Activated T-cell treated with anti-CD3 and anti-CD28 coated beads, Interleukin-2, amount 50 U/mL, for 48 hours (primary cell): ENCODE measurements at regions not wholly inside any gene's neighbourhood (a gene's known extent, or its start where the extent isn't known, plus 50 kb on each side); places are given as distances from the start of the nearest gene placed in this dataset.
"Not testable (repeated sequence)": the region's sequence is repeated elsewhere in the genome, so short reads cannot be mapped to it uniquely, and the experiment has no call there.

Source experiments
- DNase-seq, 2 experiments: peaks; one replicate each; pipeline ENCODE4 v3.0.0-alpha.2; 2020

DNA sequence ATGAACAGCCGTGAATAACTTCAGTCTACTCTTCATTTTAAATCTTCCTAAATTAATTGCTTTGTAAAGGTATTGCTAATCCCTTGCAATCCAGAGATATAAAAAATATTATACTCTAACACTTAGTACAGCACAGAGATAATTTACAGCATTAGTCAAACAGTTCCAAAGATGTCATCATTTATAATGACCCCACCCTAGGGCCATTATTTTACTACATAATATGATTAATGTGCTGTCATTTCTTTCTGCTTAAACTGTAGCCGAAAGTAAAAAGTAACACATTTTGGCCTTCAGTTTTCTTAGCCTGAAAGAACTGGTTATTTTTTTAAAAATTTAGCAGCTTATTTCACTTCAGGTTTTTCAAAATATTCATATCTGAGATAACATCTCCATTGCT is 256.3 kb upstream of the RFC3 start:
- DNase-seq, result no peak

DNA sequence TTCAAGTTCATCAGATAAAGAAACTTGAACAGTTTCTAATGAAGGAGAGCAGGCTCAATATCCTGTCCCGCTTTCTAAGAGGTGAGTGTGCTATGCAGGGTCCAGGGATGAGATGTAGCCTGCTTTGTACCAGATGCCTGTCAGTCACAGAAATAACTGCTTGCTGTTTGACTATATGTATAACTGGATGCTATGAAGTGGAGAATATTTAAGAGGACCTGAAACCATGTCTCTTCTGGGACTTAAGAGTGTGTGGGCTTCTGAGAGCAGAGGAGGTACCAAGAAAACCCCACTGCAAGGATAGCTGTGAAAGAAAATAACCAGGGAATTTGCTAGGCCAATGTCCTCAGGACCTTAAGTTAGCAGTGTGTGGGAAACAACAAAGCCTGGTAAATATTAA is 246.3 kb upstream of the RFC3 start:
- DNase-seq, result no peak

DNA sequence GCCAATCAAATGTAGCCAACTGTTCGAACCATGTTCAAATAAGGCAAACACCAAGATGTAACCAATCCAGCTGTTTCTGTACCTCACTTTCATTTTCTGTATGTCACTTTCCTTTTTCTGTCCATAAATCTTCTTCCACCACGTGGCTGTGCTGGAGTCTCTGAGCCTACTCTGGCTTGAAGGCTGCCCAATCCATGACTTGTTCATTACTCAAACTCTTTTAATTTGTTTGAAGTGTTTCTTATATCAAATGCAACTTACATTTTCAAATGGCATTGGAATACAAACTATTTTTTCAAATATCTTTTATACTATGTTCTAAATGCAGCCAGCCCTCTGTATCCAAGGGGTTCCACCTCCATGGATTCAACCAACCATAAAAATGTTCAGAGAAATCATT is 245.6 kb upstream of the RFC3 start:
- not testable (repeated sequence) for DNase-seq

DNA sequence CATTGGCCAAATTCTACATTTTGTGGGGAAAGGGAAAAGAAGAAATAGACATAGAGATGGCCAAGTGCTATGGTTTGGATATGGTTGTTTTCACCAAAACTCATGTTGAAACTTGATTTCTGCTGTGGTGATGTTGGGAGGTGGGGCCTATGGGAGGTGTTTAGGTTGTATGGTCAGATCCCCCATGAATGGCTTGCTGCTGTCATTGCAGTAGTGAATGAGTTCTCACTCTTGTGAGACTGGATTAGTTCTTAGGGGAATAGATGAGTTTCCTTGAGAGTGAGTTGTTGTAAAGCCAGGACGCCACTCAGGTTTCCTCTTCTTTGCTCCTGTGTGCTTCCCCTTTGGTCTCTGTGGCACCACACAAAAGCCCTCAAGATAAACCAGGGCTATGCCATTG is 242.6 kb upstream of the RFC3 start:
- DNase-seq, result no peak

DNA sequence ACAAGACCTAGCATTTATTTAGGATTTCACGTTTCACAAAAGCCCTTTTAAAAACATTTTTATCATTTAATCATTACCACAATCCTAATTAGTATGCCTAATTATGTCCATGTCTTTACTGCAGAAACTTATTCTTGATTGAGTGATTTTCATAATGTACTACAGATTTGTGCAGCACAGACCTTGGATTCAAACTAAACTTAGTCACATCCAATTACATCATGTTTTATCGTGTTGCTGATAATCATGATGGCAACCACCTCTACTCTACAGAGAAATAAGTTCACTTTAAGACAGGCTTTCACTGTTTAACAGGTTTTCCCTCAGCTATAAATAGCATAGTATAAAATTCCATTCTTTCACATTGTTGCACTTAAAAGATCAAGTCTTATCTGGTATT is 240.9 kb upstream of the RFC3 start:
- DNase-seq, result no peak

DNA sequence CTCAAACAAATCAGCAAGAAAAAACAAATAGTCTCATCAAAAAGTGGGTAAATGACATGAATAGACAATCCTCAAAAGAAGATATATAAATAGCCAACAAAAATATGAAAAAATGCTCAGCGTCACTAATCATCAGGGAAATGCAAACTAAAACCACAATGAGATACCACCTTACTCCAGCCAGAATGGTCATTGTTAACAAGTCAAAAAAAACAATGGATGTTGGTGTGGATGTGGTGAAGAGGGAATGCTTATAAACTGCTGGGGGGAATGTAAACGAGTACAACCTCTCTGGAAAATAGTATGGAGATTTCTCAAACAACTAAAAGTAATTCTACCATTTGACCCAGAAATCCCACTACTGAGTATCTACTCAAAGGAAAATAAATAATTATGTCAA is 239.2 kb upstream of the RFC3 start:
- DNase-seq, result no peak

DNA sequence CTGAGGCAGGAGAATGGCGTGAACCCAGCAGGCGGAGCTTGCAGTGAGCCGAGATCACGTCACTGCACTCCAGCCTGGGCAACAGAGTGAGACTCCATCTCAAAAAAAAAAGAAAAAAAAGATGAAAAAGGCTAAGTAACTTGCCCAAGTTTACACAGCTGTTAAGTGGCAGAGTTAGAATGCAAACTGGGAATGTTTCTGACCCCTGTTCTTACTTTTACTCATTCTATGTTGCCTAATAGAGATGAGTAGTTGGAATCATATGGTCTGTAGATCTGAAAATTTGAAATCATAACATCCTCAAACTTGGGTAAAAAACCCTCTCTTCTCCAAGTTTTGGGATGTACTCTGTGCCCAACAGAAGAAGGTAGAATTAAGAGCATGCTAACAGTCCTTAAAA is 235.8 kb upstream of the RFC3 start:
- no peak for DNase-seq

DNA sequence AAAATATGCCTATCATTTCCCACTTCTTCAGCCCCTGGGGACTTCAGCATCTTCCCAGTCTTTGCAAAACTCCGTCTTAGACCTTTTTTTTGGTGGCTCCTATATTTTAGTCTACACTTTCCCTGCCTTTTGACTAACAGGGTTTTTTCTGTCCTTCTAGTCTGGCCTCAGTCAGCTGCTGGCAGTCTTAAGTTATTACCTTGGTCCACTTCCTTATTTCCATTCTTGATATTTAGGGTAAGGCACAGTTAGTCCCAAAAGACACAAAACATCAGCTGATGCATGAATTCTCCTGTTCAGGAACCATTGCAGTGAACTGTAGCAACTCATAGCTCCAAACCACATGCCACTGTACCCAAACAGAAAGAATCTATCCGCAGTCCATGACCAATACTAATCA is 234.6 kb upstream of the RFC3 start:
- DNase-seq, result no peak

DNA sequence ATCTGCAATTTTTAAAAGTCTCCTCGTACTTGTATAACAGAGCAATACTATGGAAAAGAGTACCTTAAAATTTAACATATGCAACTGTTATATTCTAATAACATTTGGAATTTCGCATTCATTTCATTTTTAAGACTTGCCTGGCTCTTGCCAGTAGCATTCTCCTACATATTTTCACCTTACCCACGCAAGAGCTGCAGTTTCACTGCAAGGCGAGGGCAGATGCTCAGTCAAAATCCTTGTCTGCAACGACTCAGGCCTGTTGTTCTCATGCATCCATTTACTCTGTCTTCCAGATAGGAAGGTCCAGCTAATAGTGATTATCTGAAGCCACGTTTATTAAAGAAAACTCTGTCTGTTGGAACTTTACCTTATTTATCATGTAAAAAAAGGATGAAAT is 227.0 kb upstream of the RFC3 start:
- DNase-seq, result no peak

DNA sequence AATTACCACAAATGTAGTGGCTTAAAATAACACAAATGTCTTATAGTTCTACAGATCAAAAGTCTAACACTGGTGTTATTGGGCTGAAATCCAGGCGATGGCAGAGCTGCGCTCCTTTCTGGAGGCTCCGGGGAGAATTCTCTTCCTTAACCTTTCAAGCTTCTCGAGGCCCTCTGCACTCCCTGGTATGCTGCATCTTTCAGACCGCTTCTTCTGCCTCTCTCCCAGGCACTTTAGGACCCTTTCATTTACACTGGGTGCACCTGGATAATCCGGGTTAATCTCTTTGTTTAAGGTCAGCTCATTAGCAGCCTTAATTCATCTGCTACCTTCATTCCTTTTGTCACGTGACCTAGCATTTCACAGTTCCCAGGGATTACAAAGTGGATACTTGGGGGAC is 211.3 kb upstream of the RFC3 start:
- no peak for DNase-seq

DNA sequence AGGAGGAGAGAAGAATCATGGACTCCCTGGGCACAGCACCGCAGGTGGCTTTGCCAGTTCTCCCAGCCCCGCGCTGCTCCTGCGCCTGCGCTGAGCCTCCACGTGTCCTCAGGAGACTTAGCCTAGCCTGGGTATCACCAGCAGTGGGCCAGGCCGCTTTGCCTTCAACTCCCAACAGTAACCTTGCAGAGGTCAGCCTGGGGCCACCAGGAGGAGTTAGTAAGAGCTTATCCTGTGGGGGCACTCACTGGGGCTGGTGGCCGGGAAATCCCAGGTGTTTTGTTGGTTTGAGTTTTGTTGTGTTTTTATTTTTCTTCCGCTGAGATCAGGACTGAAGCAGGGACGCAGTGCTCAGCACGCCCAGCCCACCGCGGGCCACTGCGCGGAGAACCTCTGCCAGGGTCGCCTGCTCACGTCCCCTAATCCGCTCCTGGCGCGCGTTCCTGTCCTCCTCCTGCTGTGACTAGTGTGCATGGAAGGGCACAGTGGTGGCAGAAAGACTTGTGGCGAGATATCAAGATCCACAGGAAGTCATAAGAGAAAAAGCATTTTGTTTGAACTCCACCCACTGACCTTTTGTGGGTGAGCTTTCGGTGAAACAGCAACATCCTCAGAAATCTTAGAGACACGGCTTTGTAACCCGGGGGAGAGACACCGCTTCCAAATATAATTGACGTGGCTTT is 207.4 kb upstream of the RFC3 start:
- DNase-seq, result peak; percentile 74 to 75

DNA sequence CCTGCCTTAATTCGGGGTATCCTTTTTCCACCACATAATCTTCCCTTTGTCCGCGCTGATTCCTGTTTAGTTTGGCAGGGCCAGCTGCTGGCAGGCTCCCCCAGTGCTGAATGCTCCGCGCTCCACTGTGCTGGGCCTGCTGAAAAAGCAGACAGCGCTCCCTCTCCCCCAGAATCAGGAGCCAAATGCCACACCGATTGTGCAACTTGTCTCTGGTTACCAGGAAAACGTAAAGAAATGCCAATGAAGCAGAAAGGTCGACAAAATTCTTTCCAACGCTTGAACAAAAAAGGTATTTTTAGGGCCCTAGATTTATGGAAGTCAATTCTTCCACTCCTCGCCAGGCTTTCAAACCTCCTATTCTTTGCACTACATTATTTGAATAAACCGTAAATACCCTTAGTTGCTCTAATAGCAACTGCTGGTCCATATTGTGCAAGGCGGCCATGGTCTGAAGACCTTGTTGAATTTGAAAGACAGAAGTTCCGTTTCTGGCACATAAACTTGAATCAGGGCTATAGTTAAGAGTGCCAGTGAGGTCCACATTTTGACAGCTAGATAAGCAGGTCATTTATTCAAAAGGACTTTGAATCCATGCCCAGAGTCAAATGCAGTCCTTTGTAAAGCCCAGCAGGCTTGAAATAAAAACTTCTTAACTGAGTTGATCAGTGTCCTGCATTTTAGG is 206.7 kb upstream of the RFC3 start:
- peak in 1 of 2 experiments; percentile 23 for DNase-seq

DNA sequence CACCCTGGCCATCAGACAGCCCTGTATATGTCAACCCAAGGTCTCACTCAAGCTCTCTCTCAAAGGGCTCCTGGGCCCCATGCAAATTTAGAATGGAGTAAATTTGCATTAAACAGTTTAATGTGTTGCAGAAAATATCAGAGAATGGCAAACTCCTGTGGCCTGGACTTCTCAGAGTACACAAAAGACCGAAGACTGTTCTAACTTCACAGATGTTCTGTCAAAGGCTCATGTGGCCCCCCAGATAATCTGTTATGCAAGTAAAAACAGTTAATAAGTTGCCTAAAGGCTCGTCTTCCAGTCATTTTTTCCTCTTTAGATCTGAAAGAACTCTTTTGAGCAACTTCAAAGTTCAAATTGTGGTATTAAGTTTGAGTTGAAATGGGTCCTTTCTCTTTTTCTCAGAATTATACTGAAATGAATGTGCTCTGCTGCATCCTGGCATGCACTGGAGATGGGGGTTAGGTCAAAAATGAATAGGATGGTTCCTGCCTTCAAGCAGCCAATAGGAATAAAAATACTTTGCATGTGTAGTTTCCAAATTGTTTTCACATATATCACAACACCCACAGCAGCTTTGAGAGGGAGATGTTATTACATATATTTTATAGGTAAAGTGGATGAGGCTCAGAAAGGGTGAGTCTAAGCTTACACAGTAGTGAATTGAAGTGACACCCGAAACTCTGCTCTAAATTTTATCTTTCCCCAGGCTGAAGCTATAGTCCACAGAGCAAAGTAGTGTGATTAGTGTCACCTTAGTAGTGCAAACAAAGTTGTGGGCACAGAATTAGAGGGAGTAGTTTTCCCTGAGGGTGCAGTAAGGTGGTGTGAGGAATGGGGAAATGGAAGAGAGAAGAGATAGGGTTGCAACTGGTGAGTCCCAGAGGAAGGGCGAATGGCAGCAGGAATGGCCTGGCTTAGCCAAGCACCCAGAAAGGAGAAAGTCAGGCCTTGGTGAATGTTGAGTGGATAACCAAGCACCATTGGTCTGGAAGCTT is 205.0 kb upstream of the RFC3 start:
- DNase-seq, result peak; percentile 34 to 47

DNA sequence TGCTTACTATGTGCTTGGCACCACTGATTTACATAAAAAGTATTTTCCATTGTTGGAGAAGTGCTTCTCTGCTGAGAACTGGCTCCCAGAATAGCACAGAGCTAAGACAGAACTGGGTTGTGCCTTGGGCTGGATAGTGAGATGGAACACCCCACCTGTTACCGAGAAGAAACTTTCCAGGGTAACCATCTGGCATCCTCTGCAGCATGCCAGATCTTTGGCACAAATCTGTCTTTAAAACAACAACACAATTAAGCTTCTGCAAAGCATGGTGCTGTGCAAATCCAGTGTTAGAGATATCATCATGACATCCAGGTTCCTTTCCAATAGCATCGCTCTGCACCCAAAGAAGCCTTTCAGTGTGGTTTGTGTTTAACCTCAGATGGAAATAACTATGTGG is 202.5 kb upstream of the RFC3 start:
- DNase-seq, result no peak

DNA sequence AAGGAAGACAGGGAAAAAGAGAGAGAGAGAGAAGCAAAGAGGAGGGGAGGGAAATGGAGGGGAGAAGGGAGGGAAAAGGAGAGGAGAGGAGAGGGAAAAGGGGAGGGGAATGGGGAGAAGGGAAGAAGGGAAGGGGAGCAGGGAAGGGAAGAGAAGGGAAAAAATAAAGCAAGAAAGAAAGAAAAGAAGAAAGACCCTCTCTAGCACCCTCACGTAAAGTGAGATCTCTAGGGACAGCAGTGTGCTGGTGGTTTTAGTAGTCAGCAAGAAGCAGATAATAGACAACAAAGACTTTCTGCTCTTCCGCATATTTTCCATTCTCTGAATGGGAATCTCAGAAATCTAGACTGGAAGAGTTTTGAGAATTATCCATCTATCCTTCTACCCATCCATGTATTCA is 201.8 kb upstream of the RFC3 start:
- no peak for DNase-seq

DNA sequence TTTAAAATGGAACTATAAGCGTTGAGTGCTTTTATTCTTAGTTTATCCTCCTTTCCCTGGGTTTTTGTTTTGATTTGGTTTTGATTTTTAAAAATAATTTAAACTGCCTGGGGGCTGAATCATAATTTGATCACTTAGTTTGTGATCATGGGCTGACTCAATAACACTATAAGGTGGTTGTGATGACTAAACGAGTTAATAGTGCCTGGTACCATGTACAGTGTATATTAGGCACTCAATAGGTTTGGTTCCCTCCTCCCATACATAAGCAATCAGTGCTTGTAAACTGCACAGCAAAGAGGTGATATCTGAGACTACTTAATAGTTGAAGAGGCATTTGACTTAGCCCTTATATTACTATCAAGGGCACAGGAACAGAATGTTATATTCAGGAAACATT is 200.9 kb upstream of the RFC3 start:
- no peak for DNase-seq

DNA sequence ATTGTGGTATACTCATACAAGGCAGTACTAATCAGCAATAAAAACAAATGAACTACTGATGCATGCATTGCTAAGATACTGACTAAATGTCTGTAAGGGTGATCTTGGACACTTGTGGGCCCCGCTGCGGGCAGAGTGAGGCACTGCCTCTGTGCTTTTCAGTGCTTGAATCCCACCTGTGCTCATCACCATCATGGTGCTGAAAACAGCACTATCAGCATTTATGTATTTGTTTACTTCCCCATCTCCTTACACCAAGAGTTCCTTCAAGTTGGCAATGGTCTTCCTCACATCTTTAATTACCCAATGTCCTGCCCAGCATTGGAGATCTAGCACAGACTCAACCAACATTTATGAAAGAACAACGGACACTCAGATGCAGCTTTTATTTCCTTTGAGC is 193.7 kb upstream of the RFC3 start:
- DNase-seq, result no peak

DNA sequence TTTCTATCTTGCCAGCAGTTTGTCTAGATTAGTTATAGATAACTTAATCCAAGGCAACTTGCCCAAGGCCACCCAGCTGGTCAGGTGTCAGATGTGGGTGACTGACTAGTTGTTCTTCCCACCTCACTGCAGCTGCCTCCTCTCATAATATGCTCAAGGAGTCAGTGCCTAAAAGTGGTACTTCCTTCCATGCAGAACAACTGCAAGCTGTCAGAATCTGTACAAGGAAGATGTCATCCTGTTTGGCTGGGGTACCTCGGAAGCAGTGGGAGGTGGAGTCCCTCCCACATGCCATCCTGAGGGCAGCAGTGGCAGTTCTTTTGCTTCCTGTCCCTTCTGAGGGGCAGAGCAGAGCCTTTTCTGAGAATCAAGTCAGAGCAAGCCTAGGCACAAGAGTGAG is 193.2 kb upstream of the RFC3 start:
- no peak for DNase-seq

DNA sequence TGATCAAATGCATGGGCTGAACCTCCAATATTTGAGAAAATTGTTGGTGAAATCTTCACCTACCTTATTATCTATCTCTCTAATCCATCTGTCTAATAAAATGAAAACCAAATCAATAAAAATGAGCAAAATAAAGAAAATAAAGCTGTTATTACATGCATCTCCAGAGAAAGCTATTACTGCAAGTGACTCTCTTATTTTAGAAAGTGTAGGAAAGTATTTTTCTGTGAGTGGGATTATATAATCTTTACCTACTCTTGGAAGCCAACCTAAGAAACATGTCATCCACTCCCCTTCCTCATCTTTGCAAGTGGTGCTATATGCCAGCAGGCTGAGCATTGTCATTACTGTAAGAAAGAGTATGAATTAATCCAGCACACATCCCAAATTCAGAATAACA is 191.5 kb upstream of the RFC3 start:
- no peak for DNase-seq

DNA sequence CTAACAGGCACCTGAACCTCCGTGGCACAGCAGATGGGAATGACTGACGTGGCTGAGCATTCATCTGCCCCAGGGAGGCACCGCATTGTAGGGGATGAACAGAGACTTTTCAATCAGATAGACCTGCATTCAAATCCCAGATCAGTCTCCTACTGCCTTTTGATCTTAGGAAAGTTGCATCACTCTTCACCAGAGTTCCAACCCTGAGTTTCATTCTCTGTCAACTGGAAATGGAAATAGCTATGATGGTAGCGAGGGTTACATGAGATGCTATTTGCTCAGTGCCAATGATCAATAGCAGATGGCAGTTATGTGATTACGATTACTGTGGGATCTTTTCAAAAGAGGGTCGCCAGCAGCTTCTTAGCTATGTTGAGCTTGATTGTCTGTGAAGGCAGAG is 189.3 kb upstream of the RFC3 start:
- no peak for DNase-seq

DNA sequence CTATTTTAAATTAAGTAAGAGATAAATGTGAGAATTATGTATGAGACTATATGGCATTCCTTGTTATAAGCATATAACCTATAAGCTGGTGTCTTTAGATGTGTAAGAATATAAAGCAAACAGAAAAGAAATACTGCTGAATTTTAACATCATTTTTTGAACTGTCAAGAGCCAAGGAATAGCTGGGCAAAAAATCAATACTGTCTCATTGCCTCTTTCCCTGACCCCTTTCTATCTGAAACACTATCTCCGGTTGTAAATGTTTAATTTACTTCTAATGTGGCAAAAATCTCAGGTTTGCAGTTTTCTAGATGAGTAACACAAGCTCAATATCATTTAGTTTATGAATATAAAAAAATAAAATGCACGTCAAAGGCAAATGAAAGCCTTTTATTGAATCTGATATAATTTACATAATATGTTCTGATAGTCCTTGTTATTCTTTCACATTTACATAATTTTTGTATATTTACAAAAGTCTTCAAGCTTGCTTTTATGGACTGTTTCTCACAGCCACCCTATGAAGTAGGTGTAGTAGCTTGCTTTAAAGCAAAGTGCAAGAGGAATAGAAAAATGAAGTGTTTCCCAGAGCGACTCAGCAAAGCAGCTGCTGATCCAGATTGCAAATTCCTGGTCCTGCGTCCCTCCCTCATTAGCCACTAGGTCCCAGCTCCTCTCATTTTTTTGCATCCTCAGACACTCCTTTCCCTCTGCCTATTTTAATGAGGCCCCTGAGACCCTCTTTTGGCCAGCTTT is 188.2 kb upstream of the RFC3 start:
- DNase-seq, result no peak

DNA sequence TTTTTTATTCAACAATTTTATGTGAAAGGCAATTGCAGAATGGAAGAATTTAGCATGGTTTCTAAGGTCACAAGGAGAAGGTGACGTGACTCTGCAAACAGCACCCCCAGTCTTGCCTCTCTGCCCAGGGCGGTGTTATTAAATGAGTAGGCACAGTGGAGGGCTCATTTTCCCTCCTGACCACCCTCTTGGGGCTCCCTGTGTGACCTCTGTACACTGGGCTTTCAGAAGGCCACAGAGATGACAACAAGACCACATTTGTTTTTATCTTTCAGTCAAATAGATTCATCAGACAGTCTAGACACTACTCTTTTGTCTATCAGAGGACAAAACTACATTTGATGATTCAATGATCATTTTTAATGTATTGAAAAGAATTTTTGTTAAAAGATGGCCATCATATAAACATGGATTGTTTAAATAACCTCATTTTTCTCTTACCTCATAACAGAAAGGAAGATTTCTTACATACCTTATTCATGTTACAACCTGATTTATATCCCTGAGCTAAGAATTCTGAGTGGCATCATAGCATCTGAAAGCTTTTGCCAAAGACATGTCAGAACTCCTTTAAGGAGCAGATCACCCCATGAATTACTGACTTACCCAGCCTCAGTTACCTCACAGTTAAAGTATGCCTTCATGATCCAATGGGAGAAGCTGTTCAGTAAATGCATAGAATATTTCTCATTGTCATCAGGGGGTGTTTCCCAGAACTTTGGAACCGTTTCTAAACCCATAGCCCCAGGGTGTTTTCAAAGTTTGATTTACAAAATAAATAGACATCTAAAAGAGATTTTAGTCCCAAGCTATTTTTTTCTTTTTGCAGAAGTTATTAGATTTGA is 184.0 kb upstream of the RFC3 start:
- no peak for DNase-seq
